ENCODE measurements at regions not wholly inside any gene's neighbourhood (a gene's known extent, or its start where the extent isn't known, plus 50 kb on each side); places are given as distances from the start of the nearest gene placed in this dataset.

DNA sequence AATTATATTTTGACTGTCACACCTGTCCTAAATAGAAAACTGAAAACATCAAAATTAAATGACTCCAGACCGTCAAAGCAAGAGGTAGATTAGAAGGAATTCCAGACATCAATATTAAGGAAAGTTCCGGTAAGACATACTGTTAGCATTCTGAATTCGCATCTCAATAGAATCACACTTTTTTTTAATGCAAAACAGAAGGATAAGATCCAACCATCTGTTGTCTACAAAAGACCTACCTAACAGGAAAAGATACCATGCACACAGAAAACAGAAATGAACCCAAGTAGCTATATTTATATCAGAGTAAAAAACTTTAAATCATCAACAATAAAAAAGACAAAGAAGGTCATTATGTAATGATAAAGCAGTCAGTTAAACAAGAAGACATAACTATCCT is 145.0 kb downstream of the TMX3 start:
- no peaks in the 10 kb centered on the region for H3K79me2 ChIP-seq (ENCODE audit: insufficient read depth, low read length)
- no peaks in the 10 kb centered on the region for H3K9me3 ChIP-seq (ENCODE audit: low read length)
- no peak overlapping the region for H2AFZ ChIP-seq (ENCODE audit: low read length)
- no peaks in the 10 kb centered on the region for H3F3A ChIP-seq (ENCODE audit: insufficient read depth, low read length)
- H4K20me1 ChIP-seq (ENCODE audit: insufficient read depth, low read length), result no peaks in the 10 kb centered on the region
- no peaks in the 10 kb centered on the region for H3K9me2 ChIP-seq (ENCODE audit: low read depth, low read length)
- no peaks in the 10 kb centered on the region for H3K27me3 ChIP-seq (ENCODE audit: insufficient read depth, low read length)
- H3K4me3 ChIP-seq (ENCODE audit: low read depth, low read length, poor library complexity, severe bottlenecking), result no peak overlapping the region
- H3K4me1 ChIP-seq (ENCODE audit: insufficient read depth, low read length, severe bottlenecking), result no peaks in the 10 kb centered on the region
- no peak overlapping the region for H3K9ac ChIP-seq (ENCODE audit: low read length)
- TF ChIP-seq EZH2 (IDR thresholded peaks at IDR 0.05; ENCODE audit: borderline replicate concordance, low read length), result no peak
- TF ChIP-seq, protein P1, sequence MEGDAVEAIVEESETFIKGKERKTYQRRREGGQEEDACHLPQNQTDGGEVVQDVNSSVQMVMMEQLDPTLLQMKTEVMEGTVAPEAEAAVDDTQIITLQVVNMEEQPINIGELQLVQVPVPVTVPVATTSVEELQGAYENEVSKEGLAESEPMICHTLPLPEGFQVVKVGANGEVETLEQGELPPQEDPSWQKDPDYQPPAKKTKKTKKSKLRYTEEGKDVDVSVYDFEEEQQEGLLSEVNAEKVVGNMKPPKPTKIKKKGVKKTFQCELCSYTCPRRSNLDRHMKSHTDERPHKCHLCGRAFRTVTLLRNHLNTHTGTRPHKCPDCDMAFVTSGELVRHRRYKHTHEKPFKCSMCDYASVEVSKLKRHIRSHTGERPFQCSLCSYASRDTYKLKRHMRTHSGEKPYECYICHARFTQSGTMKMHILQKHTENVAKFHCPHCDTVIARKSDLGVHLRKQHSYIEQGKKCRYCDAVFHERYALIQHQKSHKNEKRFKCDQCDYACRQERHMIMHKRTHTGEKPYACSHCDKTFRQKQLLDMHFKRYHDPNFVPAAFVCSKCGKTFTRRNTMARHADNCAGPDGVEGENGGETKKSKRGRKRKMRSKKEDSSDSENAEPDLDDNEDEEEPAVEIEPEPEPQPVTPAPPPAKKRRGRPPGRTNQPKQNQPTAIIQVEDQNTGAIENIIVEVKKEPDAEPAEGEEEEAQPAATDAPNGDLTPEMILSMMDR (IDR thresholded peaks at IDR 0.05; ENCODE audit: low read length), result no peak
- H3K36me3 ChIP-seq (ENCODE audit: insufficient read depth, low read length), result no peaks in the 10 kb centered on the region
- no peak overlapping the region for H3K4me2 ChIP-seq (ENCODE audit: low read length)
- H3K27ac ChIP-seq (ENCODE audit: low read depth, low read length, poor library complexity, severe bottlenecking), result no peak overlapping the region

DNA sequence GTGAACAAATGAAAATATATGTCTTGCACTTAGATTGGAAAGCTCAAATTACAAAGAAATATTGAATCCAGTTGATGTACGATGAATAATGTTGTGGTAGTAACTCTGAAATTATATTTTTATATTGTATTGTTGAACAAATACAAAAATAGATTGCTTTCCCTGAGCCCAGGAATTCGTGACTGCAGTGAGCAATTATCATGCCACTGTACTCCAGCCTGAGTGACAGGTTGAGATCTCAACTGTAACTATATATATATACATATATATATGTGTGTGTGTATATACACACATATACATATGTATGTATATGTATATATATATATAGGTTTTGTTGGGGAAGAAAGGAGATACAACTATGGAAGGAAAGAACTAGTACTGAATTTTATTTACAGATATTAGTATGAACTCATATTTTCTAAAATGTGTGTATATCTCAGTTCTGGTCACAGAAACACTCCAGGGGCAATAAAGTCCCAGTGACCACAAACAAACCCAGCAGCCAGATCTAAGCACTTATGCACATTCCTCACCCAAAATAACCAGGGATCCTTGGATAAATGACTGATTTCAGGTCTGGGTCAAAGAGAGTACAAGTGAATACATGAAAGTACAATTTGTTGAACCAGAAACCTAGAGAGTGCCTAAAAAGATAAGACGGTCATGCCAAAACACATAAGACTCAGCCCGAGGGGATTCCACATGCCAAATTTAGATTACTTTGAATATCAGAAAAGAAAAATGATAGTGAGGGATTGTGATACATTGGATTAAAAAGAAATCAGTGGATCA is 146.3 kb downstream of the TMX3 start:
- Histone ChIP-seq H3K4me2 (ENCODE audit: low read length) (no peak overlapping the region), H3K36me3 (ENCODE audit: insufficient read depth, low read length) (no peaks in the 10 kb centered on the region), H3K9me2 (ENCODE audit: low read depth, low read length) (no peaks in the 10 kb centered on the region), H3K27ac (ENCODE audit: low read depth, low read length, poor library complexity, severe bottlenecking) (no peak overlapping the region), H3K79me2 (ENCODE audit: insufficient read depth, low read length) (no peaks in the 10 kb centered on the region), H2AFZ (ENCODE audit: low read length) (no peak overlapping the region), H4K20me1 (ENCODE audit: insufficient read depth, low read length) (no peaks in the 10 kb centered on the region), H3K9me3 (ENCODE audit: low read length) (no peaks in the 10 kb centered on the region), H3K4me3 (ENCODE audit: low read depth, low read length, poor library complexity, severe bottlenecking) (no peak overlapping the region), H3K27me3 (ENCODE audit: insufficient read depth, low read length) (no peaks in the 10 kb centered on the region), H3K9ac (ENCODE audit: low read length) (no peak overlapping the region), H3F3A (ENCODE audit: insufficient read depth, low read length) (no peaks in the 10 kb centered on the region), H3K4me1 (ENCODE audit: insufficient read depth, low read length, severe bottlenecking) (no peaks in the 10 kb centered on the region)
- TF ChIP-seq EZH2 (IDR thresholded peaks at IDR 0.05; ENCODE audit: borderline replicate concordance, low read length), result no peak
- TF ChIP-seq, protein P1 (IDR thresholded peaks at IDR 0.05; ENCODE audit: low read length), result no peak

DNA sequence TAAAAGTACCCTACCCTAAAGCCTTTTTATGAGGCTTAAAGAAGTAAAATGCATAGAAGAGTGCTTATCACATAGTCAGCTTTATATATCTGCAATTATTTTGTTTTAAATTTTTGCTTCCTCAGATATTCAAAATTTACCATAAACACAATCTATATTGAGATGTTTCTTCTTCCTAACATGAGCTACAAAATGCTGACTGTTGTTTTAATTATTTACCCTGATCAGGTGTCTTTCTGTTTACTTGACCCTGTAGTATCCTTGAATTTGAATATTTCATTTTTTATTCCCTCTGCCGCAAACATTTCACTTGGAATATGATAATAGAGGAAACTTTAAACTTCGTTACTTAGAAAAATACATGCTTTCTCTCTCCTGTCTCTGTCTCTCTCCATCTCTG is 147.9 kb downstream of the TMX3 start:
- Histone ChIP-seq H3F3A (ENCODE audit: insufficient read depth, low read length) (no peaks in the 10 kb centered on the region), H2AFZ (ENCODE audit: low read length) (no peak overlapping the region), H3K9me2 (ENCODE audit: low read depth, low read length) (no peaks in the 10 kb centered on the region), H3K27me3 (ENCODE audit: insufficient read depth, low read length) (no peaks in the 10 kb centered on the region), H3K4me3 (ENCODE audit: low read depth, low read length, poor library complexity, severe bottlenecking) (no peak overlapping the region), H3K9me3 (ENCODE audit: low read length) (no peaks in the 10 kb centered on the region), H3K27ac (ENCODE audit: low read depth, low read length, poor library complexity, severe bottlenecking) (no peak overlapping the region), H3K4me2 (ENCODE audit: low read length) (no peak overlapping the region), H3K36me3 (ENCODE audit: insufficient read depth, low read length) (no peaks in the 10 kb centered on the region), H3K79me2 (ENCODE audit: insufficient read depth, low read length) (no peaks in the 10 kb centered on the region), H4K20me1 (ENCODE audit: insufficient read depth, low read length) (no peaks in the 10 kb centered on the region), H3K9ac (ENCODE audit: low read length) (no peak overlapping the region), H3K4me1 (ENCODE audit: insufficient read depth, low read length, severe bottlenecking) (no peaks in the 10 kb centered on the region)
- TF ChIP-seq, protein P1 (IDR thresholded peaks at IDR 0.05; ENCODE audit: low read length), result no peak
- no peak for TF ChIP-seq EZH2 (IDR thresholded peaks at IDR 0.05; ENCODE audit: borderline replicate concordance, low read length)

Measured in OCI-LY1 (cell line).